ENCODE measurements at regions not wholly inside any gene's neighbourhood (a gene's known extent, or its start where the extent isn't known, plus 50 kb on each side); places are given as distances from the start of the nearest gene placed in this dataset.

- Mint-ChIP-seq H3K4me1 (ENCODE audit: low read depth in 2 of 2) (peaks cover 22 to 43% of the 10 kb centered on the region in 2 donors), H3K27ac (peak overlapping the region in 1 of 2 donors; percentile 59), H3K36me3 (ENCODE audit: insufficient read depth) (peaks cover 2% of the 10 kb centered on the region), H3K4me3 (no peak overlapping the region), H3K27me3 (no peaks in the 10 kb centered on the region), H3K9me3 (no peaks in the 10 kb centered on the region)
- DNase-seq (no peak), ATAC-seq (replicated peaks) (no peak)
Measured at GRCh38 chr12:124489915-124490583, 77.4 kb downstream of the NCOR2 start.

- peak overlapping the region; percentile 39 to 49 for H3K27ac Mint-ChIP-seq
- DNase-seq (no peak), ATAC-seq (replicated peaks) (no peak)
- no peak overlapping the region for H3K4me3 Mint-ChIP-seq
- H3K27me3 Mint-ChIP-seq = no peaks in the 10 kb centered on the region
- peaks cover 6% of the 10 kb centered on the region for H3K36me3 Mint-ChIP-seq (ENCODE audit: insufficient read depth)
- no peaks in the 10 kb centered on the region for H3K9me3 Mint-ChIP-seq
- peaks cover 17 to 36% of the 10 kb centered on the region in 2 donors for H3K4me1 Mint-ChIP-seq (ENCODE audit: low read depth in 2 of 2)
Measured at GRCh38 chr12:124489220-124489619, 78.2 kb downstream of the NCOR2 start.

GRCh38 chr12:124488520-124488919 is 78.9 kb downstream of the NCOR2 start:
- H3K27ac Mint-ChIP-seq = peak overlapping the region; percentile 44 to 52
- no peak for ATAC-seq (replicated peaks)
- H3K4me1 Mint-ChIP-seq (ENCODE audit: low read depth in 2 of 2) = peaks cover 14 to 30% of the 10 kb centered on the region in 2 donors
- no peaks in the 10 kb centered on the region for H3K9me3 Mint-ChIP-seq
- no peak overlapping the region for H3K4me3 Mint-ChIP-seq
- DNase-seq = no peak
- H3K27me3 Mint-ChIP-seq = no peaks in the 10 kb centered on the region
- H3K36me3 Mint-ChIP-seq (ENCODE audit: insufficient read depth) = peaks cover 6% of the 10 kb centered on the region

- Mint-ChIP-seq H3K36me3 (ENCODE audit: insufficient read depth) (peaks cover 6% of the 10 kb centered on the region), H3K4me3 (no peak overlapping the region), H3K4me1 (ENCODE audit: low read depth in 2 of 2) (peaks cover 10 to 23% of the 10 kb centered on the region in 2 donors), H3K27me3 (no peaks in the 10 kb centered on the region), H3K9me3 (no peaks in the 10 kb centered on the region), H3K27ac (peak overlapping the region; percentile 17 to 52)
- no peak for DNase-seq
- ATAC-seq (replicated peaks) = no peak
Measured at GRCh38 chr12:124487834-124488165, 79.6 kb downstream of the NCOR2 start.

- ATAC-seq (replicated peaks) (no peak), DNase-seq (no peak)
- H3K4me1 Mint-ChIP-seq (ENCODE audit: low read depth in 2 of 2) = peaks cover 12 to 19% of the 10 kb centered on the region in 2 donors
- peaks cover 9% of the 10 kb centered on the region for H3K36me3 Mint-ChIP-seq (ENCODE audit: insufficient read depth)
- H3K27ac Mint-ChIP-seq = peak overlapping the region; percentile 17 to 52
- no peaks in the 10 kb centered on the region for H3K27me3 Mint-ChIP-seq
- no peaks in the 10 kb centered on the region for H3K9me3 Mint-ChIP-seq
- no peak overlapping the region for H3K4me3 Mint-ChIP-seq
Measured at GRCh38 chr12:124487066-124487833, 80.2 kb downstream of the NCOR2 start.

GRCh38 chr12:124486346-124486963 is 81.0 kb downstream of the NCOR2 start:
- Mint-ChIP-seq H3K27ac (peak overlapping the region; percentile 55 to 72), H3K36me3 (ENCODE audit: insufficient read depth) (peaks cover 10% of the 10 kb centered on the region)
- DNase-seq = no peak

GRCh38 chr12:124485371-124485770 is 82.0 kb downstream of the NCOR2 start:
- ATAC-seq (replicated peaks) (no peak), DNase-seq (no peak)
- Mint-ChIP-seq H3K27me3 (no peaks in the 10 kb centered on the region), H3K27ac (peak overlapping the region; percentile 71 to 85), H3K9me3 (no peaks in the 10 kb centered on the region), H3K4me1 (ENCODE audit: low read depth in 2 of 2) (peaks cover 22 to 24% of the 10 kb centered on the region in 2 donors), H3K36me3 (ENCODE audit: insufficient read depth) (peaks cover 10% of the 10 kb centered on the region), H3K4me3 (no peak overlapping the region)

More at GRCh38 chr12:124486346-124486963, 81.0 kb downstream of the NCOR2 start:
- Mint-ChIP-seq H3K4me1 (ENCODE audit: low read depth in 2 of 2) (peaks cover 15 to 16% of the 10 kb centered on the region in 2 donors), H3K4me3 (no peak overlapping the region), H3K27me3 (no peaks in the 10 kb centered on the region), H3K9me3 (no peaks in the 10 kb centered on the region)
- no peak for ATAC-seq (replicated peaks)

GRCh38 chr12:124484526-124484953 is 82.9 kb downstream of the NCOR2 start:
- H3K9me3 Mint-ChIP-seq = no peaks in the 10 kb centered on the region
- H3K27me3 Mint-ChIP-seq = no peaks in the 10 kb centered on the region
- DNase-seq = no peak
- H3K4me3 Mint-ChIP-seq = no peak overlapping the region
- peak overlapping the region; percentile 71 to 85 for H3K27ac Mint-ChIP-seq
- ATAC-seq (replicated peaks) = no peak
- H3K36me3 Mint-ChIP-seq (ENCODE audit: insufficient read depth) = peaks cover 10% of the 10 kb centered on the region
- peaks cover 24 to 25% of the 10 kb centered on the region in 2 donors for H3K4me1 Mint-ChIP-seq (ENCODE audit: low read depth in 2 of 2)

- peaks cover 28 to 29% of the 10 kb centered on the region in 2 donors for H3K4me1 Mint-ChIP-seq (ENCODE audit: low read depth in 2 of 2)
- no peak for ATAC-seq (replicated peaks)
- peak overlapping the region; percentile 71 to 85 for H3K27ac Mint-ChIP-seq
- no peak overlapping the region for H3K4me3 Mint-ChIP-seq
- H3K27me3 Mint-ChIP-seq = no peaks in the 10 kb centered on the region
- H3K36me3 Mint-ChIP-seq (ENCODE audit: insufficient read depth) = peaks cover 12% of the 10 kb centered on the region
- H3K9me3 Mint-ChIP-seq = no peaks in the 10 kb centered on the region
- no peak for DNase-seq
Measured at GRCh38 chr12:124484067-124484466, 83.3 kb downstream of the NCOR2 start.

- H3K36me3 Mint-ChIP-seq (ENCODE audit: insufficient read depth) = peaks cover 11% of the 10 kb centered on the region
- H3K27ac Mint-ChIP-seq = peak overlapping the region in 1 of 2 donors; percentile 49
- no peak for ATAC-seq (replicated peaks)
- H3K4me1 Mint-ChIP-seq (ENCODE audit: low read depth in 2 of 2) = peaks cover 28 to 30% of the 10 kb centered on the region in 2 donors
- H3K9me3 Mint-ChIP-seq = no peaks in the 10 kb centered on the region
- H3K27me3 Mint-ChIP-seq = no peaks in the 10 kb centered on the region
- DNase-seq = no peak
- H3K4me3 Mint-ChIP-seq = no peak overlapping the region
Measured at GRCh38 chr12:124482901-124483799, 84.3 kb downstream of the NCOR2 start.

- no peak overlapping the region for H3K4me3 Mint-ChIP-seq
- no peak for DNase-seq
- H3K4me1 Mint-ChIP-seq (ENCODE audit: low read depth in 2 of 2) = peaks cover 27 to 28% of the 10 kb centered on the region in 2 donors
- no peak overlapping the region for H3K27ac Mint-ChIP-seq
- H3K27me3 Mint-ChIP-seq = no peaks in the 10 kb centered on the region
- ATAC-seq (replicated peaks) = no peak
- no peaks in the 10 kb centered on the region for H3K9me3 Mint-ChIP-seq
- H3K36me3 Mint-ChIP-seq (ENCODE audit: insufficient read depth) = peaks cover 11% of the 10 kb centered on the region
Measured at GRCh38 chr12:124482567-124482893, 84.9 kb downstream of the NCOR2 start.

- Mint-ChIP-seq H3K9me3 (no peaks in the 10 kb centered on the region), H3K27ac (peak overlapping the region; percentile 75 to 84), H3K4me1 (ENCODE audit: low read depth in 2 of 2) (peaks cover 23 to 28% of the 10 kb centered on the region in 2 donors), H3K36me3 (ENCODE audit: insufficient read depth) (peaks cover 11% of the 10 kb centered on the region), H3K4me3 (no peak overlapping the region), H3K27me3 (no peaks in the 10 kb centered on the region)
- no peak for DNase-seq
- no peak for ATAC-seq (replicated peaks)
Measured at GRCh38 chr12:124481772-124482566, 85.4 kb downstream of the NCOR2 start.
